Fibroblast of lung (primary cell): ENCODE measurements at regions not wholly inside any gene's neighbourhood (a gene's known extent, or its start where the extent isn't known, plus 50 kb on each side); places are given as distances from the start of the nearest gene placed in this dataset.

Source experiments
- DNase-seq, 2 donors: peaks; one replicate each; pipeline versions ENCODE4 v3.0.0 to v3.0.0-alpha.2; 2010; ENCODE audit warnings: low read depth in 2 of 2
- H2AFZ ChIP-seq: 2 replicates; pipeline ENCODE4 v1.5.1; 2012; ENCODE audit warnings: low read length, control low read depth, inconsistent platforms
- H3K27ac ChIP-seq: 2 replicates; pipeline ENCODE4 v1.5.1; 2011; ENCODE audit warnings: low read length, control low read depth; ENCODE audit not compliant: insufficient read depth
- H3K27me3 ChIP-seq: 2 replicates; pipeline ENCODE4 v1.5.1; 2011; ENCODE audit warnings: mild to moderate bottlenecking, low read length; ENCODE audit not compliant: control insufficient read depth, insufficient read depth
- H3K36me3 ChIP-seq: 2 replicates; pipeline ENCODE4 v1.5.1; 2011; ENCODE audit warnings: low read length; ENCODE audit not compliant: control insufficient read depth, insufficient read depth
- H3K4me1 ChIP-seq: 2 replicates; pipeline ENCODE4 v1.5.1; 2011; ENCODE audit warnings: low read length; ENCODE audit not compliant: control insufficient read depth, insufficient read depth; ENCODE audit errors: extremely low read depth
- H3K4me2 ChIP-seq: 2 replicates; pipeline ENCODE4 v1.5.1; 2011; ENCODE audit warnings: low read length, control low read depth; ENCODE audit not compliant: insufficient read depth; ENCODE audit errors: extremely low read depth
- H3K4me3 ChIP-seq, 4 experiments: fragments of 200-600 bp in 1 of 4; sonication (generic) in 1 of 4; replicated peaks in 1 of 4; 2 replicates each; pipeline ENCODE4 v1.5.1; 2011 to 2016; ENCODE audit warnings: low read length in 4 of 4, low read depth in 3 of 4, mild to moderate bottlenecking in 3 of 4, control low read depth in 2 of 4, inconsistent platforms in 1 of 4, mixed read lengths in 1 of 4; ENCODE audit not compliant: insufficient read depth in 1 of 4; ENCODE audit errors: control extremely low read depth in 1 of 4
- H3K79me2 ChIP-seq: 2 replicates; pipeline ENCODE4 v1.5.1; 2012; ENCODE audit warnings: mild to moderate bottlenecking, low read length, inconsistent platforms; ENCODE audit not compliant: control insufficient read depth, insufficient read depth
- H3K9ac ChIP-seq: 2 replicates; pipeline ENCODE4 v1.5.1; 2011; ENCODE audit warnings: mild to moderate bottlenecking, low read length, control low read depth; ENCODE audit not compliant: insufficient read depth
- H3K9me3 ChIP-seq: 2 replicates; pipeline ENCODE4 v1.5.1; 2012; ENCODE audit warnings: low read depth, low read length; ENCODE audit not compliant: control insufficient read depth, insufficient read depth
- H4K20me1 ChIP-seq: 2 replicates; pipeline ENCODE4 v1.5.1; 2011; ENCODE audit warnings: low read length; ENCODE audit not compliant: control insufficient read depth, insufficient read depth; ENCODE audit errors: extremely low read depth
- EZH2 ChIP-seq: IDR thresholded peaks from 2 replicates; pipeline ENCODE4 v1.5.1; 2012; ENCODE audit warnings: low read length, control low read depth, mild to moderate bottlenecking; ENCODE audit errors: missing control alignments
- TF ChIP-seq, protein P1 (sequence below), 2 donors: IDR thresholded peaks in 1 of 2; conservative IDR thresholded peaks in 1 of 2; 1 replicate in 1 of 2; 2 replicates in 1 of 2; pipeline ENCODE4 v1.5.1; 2011 to 2012; ENCODE audit warnings: low read length in 2 of 2, control low read depth in 1 of 2, inconsistent platforms in 1 of 2, low read depth in 1 of 2, mild to moderate bottlenecking in 1 of 2

DNA sequence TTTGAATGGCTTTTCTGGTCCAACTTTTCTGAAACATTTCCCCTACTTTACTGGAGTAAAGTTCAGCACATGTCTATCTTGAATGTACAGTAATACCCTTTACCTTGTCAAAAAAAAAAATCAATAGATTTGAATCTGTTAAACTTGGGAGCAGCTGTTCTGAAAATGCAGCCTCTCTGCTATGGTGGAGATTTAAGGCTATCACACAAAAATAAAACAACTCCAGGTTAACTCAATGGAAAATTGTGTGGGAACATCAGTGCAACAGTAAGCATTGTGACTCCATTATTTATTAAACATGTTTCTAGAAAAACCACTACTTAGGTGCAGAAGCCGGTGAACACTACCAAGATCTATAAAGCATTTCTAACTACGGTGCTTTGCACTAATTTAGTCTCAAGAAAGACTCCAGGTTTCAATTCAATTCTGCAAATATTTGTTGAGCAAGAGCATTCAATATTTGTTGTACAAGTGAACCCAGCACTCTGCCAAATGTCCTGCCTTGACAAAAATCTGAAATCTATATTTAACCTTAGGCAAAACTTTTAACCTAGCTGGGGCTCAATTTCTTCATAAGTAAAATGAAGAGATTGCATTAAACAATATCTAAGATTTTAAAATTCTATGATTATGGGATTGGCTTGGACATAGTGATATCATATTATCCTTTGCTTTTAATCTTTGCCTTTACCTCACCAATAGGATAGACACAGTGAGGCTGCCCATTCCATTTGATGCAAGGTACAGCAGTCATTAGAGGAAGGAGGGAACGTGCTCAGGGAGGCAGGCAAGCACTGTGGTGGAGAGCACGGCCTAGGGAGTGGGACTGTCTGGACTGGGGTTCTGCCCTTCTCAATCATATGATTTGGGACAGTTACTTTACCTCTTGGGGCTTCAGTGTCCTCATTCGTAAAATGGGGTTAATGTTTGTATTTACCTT lies 155.2 kb downstream of the KITLG start:
- no peak for DNase-seq
- no peak overlapping the region for H3K9ac ChIP-seq

DNA sequence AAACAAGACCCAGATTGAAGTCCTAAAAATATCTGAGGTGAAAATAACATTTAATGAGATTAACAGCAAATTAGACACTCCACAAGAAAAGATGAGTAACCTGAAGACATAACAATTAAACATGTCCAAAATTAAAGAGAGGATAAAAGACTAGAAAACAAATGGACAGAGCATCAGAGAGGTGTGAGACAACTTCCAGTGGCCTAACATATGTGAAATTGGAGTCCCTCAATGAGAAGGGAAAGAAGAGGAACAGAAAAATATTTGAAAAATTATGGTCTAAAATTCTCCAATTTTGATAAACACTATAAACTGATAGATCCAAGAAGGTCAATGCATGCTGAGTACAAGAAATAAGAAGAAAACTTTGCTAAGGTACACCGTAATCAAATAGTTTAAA lies 151.9 kb downstream of the KITLG start:
- H3K27me3 ChIP-seq, result no peaks in the 10 kb centered on the region

More for the DNA sequence above, 155.2 kb downstream of the KITLG start:
- Histone ChIP-seq H3K79me2 (no peaks in the 10 kb centered on the region), H3K36me3 (no peaks in the 10 kb centered on the region), H3K9me3 (no peaks in the 10 kb centered on the region), H3K27me3 (no peaks in the 10 kb centered on the region), H3K4me2 (no peak overlapping the region), H3K4me3 (no peak overlapping the region), H4K20me1 (no peaks in the 10 kb centered on the region), H3K4me1 (peaks cover 4% of the 10 kb centered on the region), H2AFZ (no peak overlapping the region), H3K27ac (no peak overlapping the region)
- no peak for TF ChIP-seq EZH2
- TF ChIP-seq, protein P1, sequence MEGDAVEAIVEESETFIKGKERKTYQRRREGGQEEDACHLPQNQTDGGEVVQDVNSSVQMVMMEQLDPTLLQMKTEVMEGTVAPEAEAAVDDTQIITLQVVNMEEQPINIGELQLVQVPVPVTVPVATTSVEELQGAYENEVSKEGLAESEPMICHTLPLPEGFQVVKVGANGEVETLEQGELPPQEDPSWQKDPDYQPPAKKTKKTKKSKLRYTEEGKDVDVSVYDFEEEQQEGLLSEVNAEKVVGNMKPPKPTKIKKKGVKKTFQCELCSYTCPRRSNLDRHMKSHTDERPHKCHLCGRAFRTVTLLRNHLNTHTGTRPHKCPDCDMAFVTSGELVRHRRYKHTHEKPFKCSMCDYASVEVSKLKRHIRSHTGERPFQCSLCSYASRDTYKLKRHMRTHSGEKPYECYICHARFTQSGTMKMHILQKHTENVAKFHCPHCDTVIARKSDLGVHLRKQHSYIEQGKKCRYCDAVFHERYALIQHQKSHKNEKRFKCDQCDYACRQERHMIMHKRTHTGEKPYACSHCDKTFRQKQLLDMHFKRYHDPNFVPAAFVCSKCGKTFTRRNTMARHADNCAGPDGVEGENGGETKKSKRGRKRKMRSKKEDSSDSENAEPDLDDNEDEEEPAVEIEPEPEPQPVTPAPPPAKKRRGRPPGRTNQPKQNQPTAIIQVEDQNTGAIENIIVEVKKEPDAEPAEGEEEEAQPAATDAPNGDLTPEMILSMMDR (conservative IDR thresholded peaks at IDR 0.05 in 1 of 2, IDR thresholded peaks at IDR 0.05 in 1 of 2; ENCODE audit: low read depth in 1 of 2, low read length in 2 of 2), result no peak

DNA sequence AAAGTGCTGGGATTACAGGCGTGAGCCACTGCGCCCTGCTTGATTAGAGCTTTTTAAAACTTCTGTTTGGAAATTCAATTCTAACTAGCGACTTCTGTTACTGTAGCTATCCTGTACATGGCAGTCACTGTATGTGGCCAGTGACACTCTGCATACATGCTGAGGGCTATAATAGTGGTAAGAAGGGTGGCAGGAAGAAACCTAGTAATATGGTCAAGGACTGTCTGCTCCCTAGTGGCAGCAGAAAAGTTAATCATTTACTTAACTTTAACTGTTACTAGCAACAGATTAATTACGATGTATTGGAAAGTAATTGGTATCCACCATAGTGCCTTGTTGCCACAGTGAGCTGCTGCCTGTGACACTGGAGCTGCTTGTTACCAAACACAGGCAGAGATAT lies 149.0 kb downstream of the KITLG start:
- Histone ChIP-seq H3K79me2 (no peaks in the 10 kb centered on the region), H3K36me3 (no peaks in the 10 kb centered on the region), H3K9ac (no peak overlapping the region), H3K27ac (no peak overlapping the region), H3K4me2 (no peak overlapping the region), H3K27me3 (no peaks in the 10 kb centered on the region), H3K9me3 (no peaks in the 10 kb centered on the region), H3K4me1 (peaks cover 4% of the 10 kb centered on the region), H3K4me3 (no peak overlapping the region), H4K20me1 (no peaks in the 10 kb centered on the region), H2AFZ (no peak overlapping the region)
- DNase-seq, result no peak
- TF ChIP-seq, protein P1 (conservative IDR thresholded peaks at IDR 0.05 in 1 of 2, IDR thresholded peaks at IDR 0.05 in 1 of 2; ENCODE audit: low read depth in 1 of 2, low read length in 2 of 2), result no peak
- TF ChIP-seq EZH2, result no peak

More for the DNA sequence above, 151.9 kb downstream of the KITLG start:
- Histone ChIP-seq H3K79me2 (no peaks in the 10 kb centered on the region), H3K4me1 (peaks cover 4% of the 10 kb centered on the region), H4K20me1 (no peaks in the 10 kb centered on the region), H3K4me3 (no peak overlapping the region), H3K4me2 (no peak overlapping the region), H3K27ac (no peak overlapping the region), H3K9ac (no peak overlapping the region), H3K36me3 (no peaks in the 10 kb centered on the region), H3K9me3 (no peaks in the 10 kb centered on the region), H2AFZ (no peak overlapping the region)
- DNase-seq, result no peak
- TF ChIP-seq EZH2, result no peak
- TF ChIP-seq, protein P1 (conservative IDR thresholded peaks at IDR 0.05 in 1 of 2, IDR thresholded peaks at IDR 0.05 in 1 of 2; ENCODE audit: low read depth in 1 of 2, low read length in 2 of 2), result no peak
